PC-3 (cell line): ENCODE measurements at regions not wholly inside any gene's neighbourhood (a gene's known extent, or its start where the extent isn't known, plus 50 kb on each side); places are given as distances from the start of the nearest gene placed in this dataset.

Experiments used
- CTCF ChIP-seq: fragments of 300-600 bp; sonication (generic); conservative IDR thresholded peaks from 2 replicates; pipeline ENCODE4 v1.5.1; 2017; ENCODE audit warnings: antibody characterized with exemption, low read depth, mild to moderate bottlenecking, low read length
- EZH2 ChIP-seq: fragments of 300-600 bp; sonication (generic); IDR thresholded peaks from one replicate; pipeline ENCODE4 v1.6.1; 2017; ENCODE audit warnings: antibody characterized with exemption, mild to moderate bottlenecking, low read length; ENCODE audit not compliant: unreplicated experiment
- EZH2phosphoT487 ChIP-seq: fragments of 300-600 bp; sonication (generic); IDR thresholded peaks from 2 replicates; pipeline ENCODE4 v1.6.1; 2018; ENCODE audit warnings: mild to moderate bottlenecking, antibody characterized with exemption, low read length, borderline replicate concordance

- no peak for TF ChIP-seq CTCF
- TF ChIP-seq EZH2: no peak
- TF ChIP-seq EZH2phosphoT487: no peak
Measured at GRCh38 chr16:86899151-86899550, 320.8 kb downstream of the FOXL1 start.
